ENCODE measurements at regions not wholly inside any gene's neighbourhood (a gene's known extent, or its start where the extent isn't known, plus 50 kb on each side); places are given as distances from the start of the nearest gene placed in this dataset.

GRCh38 chr2:5782103-5782502 is 89.9 kb downstream of the SOX11 start:
- in situ Hi-C loops (cut with HindIII; ENCODE audit: low pct_unique_long_range_greater_than_20kb, low sequenced_read_pairs) (no loop called here), intact Hi-C loops (cut with micrococcal nuclease; ENCODE audit: unreplicated experiment) (no loop called here)
- no TSS peak for BruUV-seq (replicated peaks)
- Histone ChIP-seq H3K36me3 (ENCODE audit: control insufficient read depth, insufficient read depth, low read length) (no peaks in the 10 kb centered on the region), H3K27ac (ENCODE audit: low read length) (no peak overlapping the region), H3K9me3 (ENCODE audit: control insufficient read depth, insufficient read depth, low read depth, low read length) (no peaks in the 10 kb centered on the region), H3K4me1 (ENCODE audit: control insufficient read depth, insufficient read depth, low read length) (no peaks in the 10 kb centered on the region), H3K27me3 (ENCODE audit: control insufficient read depth, insufficient read depth, low read length) (no peaks in the 10 kb centered on the region), H3K4me3 (ENCODE audit: low read depth in 2 of 2, low read length in 2 of 2) (no peak overlapping the region)
- ChIA-PET POLR2A (no interaction called here), CTCF (no interaction called here)
- TF ChIP-seq SIN3A (IDR thresholded peaks at IDR 0.05; ENCODE audit: borderline replicate concordance, insufficient read depth, low read depth, low read length) (no peak), CTCF (IDR thresholded peaks at IDR 0.05) (no peak), POLR2AphosphoS5 (IDR thresholded peaks at IDR 0.05; ENCODE audit: low read depth, low read length) (no peak), TCF7L2 (IDR thresholded peaks at IDR 0.05; ENCODE audit: low read depth, low read length) (no peak)
- TF ChIP-seq, protein P1, sequence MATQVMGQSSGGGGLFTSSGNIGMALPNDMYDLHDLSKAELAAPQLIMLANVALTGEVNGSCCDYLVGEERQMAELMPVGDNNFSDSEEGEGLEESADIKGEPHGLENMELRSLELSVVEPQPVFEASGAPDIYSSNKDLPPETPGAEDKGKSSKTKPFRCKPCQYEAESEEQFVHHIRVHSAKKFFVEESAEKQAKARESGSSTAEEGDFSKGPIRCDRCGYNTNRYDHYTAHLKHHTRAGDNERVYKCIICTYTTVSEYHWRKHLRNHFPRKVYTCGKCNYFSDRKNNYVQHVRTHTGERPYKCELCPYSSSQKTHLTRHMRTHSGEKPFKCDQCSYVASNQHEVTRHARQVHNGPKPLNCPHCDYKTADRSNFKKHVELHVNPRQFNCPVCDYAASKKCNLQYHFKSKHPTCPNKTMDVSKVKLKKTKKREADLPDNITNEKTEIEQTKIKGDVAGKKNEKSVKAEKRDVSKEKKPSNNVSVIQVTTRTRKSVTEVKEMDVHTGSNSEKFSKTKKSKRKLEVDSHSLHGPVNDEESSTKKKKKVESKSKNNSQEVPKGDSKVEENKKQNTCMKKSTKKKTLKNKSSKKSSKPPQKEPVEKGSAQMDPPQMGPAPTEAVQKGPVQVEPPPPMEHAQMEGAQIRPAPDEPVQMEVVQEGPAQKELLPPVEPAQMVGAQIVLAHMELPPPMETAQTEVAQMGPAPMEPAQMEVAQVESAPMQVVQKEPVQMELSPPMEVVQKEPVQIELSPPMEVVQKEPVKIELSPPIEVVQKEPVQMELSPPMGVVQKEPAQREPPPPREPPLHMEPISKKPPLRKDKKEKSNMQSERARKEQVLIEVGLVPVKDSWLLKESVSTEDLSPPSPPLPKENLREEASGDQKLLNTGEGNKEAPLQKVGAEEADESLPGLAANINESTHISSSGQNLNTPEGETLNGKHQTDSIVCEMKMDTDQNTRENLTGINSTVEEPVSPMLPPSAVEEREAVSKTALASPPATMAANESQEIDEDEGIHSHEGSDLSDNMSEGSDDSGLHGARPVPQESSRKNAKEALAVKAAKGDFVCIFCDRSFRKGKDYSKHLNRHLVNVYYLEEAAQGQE (IDR thresholded peaks at IDR 0.05; ENCODE audit: insufficient read depth in 1 of 2, low read depth in 2 of 2, low read length in 1 of 2): no peak
- ATAC-seq (no peak), DNase-seq (ENCODE audit: low read depth, low spot score) (no peak)

DNA sequence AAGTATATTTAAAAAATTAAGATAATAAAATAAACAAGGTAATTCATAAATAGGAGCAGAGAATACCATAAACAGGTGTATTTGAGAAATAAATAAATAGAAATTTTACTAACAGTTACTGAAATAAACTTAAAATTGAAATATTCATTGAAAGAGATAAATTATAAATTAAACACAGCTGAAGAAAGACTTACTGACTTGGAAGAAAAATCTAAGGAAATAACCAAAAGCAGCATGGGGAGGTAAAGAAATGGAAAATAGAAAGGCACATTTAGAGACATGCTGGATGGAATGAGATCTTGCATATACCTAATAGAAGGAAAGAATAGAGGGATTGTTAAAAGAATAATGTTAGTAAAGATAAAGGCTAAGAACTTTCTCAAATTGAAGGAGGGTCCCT is 96.3 kb downstream of the SOX11 start:
- CTCF ChIA-PET: no interaction called here
- intact Hi-C loops (cut with micrococcal nuclease; ENCODE audit: unreplicated experiment): no loop called here
- Histone ChIP-seq H3K4me3 (ENCODE audit: low read depth in 2 of 2, low read length in 2 of 2) (no peak overlapping the region), H3K36me3 (ENCODE audit: control insufficient read depth, insufficient read depth, low read length) (no peaks in the 10 kb centered on the region), H3K4me1 (ENCODE audit: control insufficient read depth, insufficient read depth, low read length) (no peaks in the 10 kb centered on the region), H3K9me3 (ENCODE audit: control insufficient read depth, insufficient read depth, low read depth, low read length) (0 out of 2 replicates have a peak, but pooled peaks cover 2% of the 10 kb centered on the region), H3K27ac (ENCODE audit: low read length) (no peak overlapping the region), H3K27me3 (ENCODE audit: control insufficient read depth, insufficient read depth, low read length) (no peaks in the 10 kb centered on the region)
- TF ChIP-seq POLR2AphosphoS5 (IDR thresholded peaks at IDR 0.05; ENCODE audit: low read depth, low read length) (no peak), TCF7L2 (IDR thresholded peaks at IDR 0.05; ENCODE audit: low read depth, low read length) (no peak), SIN3A (IDR thresholded peaks at IDR 0.05; ENCODE audit: borderline replicate concordance, insufficient read depth, low read depth, low read length) (no peak), CTCF (IDR thresholded peaks at IDR 0.05) (no peak)
- TF ChIP-seq, protein P1 (IDR thresholded peaks at IDR 0.05; ENCODE audit: insufficient read depth in 1 of 2, low read depth in 2 of 2, low read length in 1 of 2): no peak
- no peak for ATAC-seq
- DNase-seq (ENCODE audit: low read depth, low spot score): no peak
- BruUV-seq (replicated peaks): no TSS peak
- POLR2A ChIA-PET: no interaction called here
- in situ Hi-C loops (cut with HindIII; ENCODE audit: low pct_unique_long_range_greater_than_20kb, low sequenced_read_pairs): no loop called here
